Ascending aorta (tissue), 2 donors: ENCODE measurements at regions not wholly inside any gene's neighbourhood (a gene's known extent, or its start where the extent isn't known, plus 50 kb on each side); places are given as distances from the start of the nearest gene placed in this dataset.
A peak's percentile ranks its signal among the peaks of the same experiment; 100 is the strongest.

ENCODE experiments used
- DNase-seq, 2 donors: peaks; one replicate each; pipeline ENCODE4 v3.0.0-alpha.2; 2019; ENCODE audit warnings: low spot score in 2 of 2
- H3K27ac ChIP-seq, 2 donors: fragments of 200-600 bp; sonication (generic); one replicate each; pipeline ENCODE4 v1.5.1; 2016 to 2017; ENCODE audit warnings: mild to moderate bottlenecking in 1 of 2
- H3K27me3 ChIP-seq: fragments of 200-600 bp; sonication (generic); one replicate; pipeline ENCODE4 v1.5.1; 2017
- H3K36me3 ChIP-seq, 2 donors: fragments of 200-600 bp; sonication (generic); one replicate each; pipeline ENCODE4 v1.5.1; 2016
- H3K4me1 ChIP-seq, 2 donors: fragments of 200-600 bp; sonication (generic); one replicate each; pipeline ENCODE4 v1.5.1; 2016 to 2017; ENCODE audit warnings: mild to moderate bottlenecking in 1 of 2
- H3K4me3 ChIP-seq, 2 donors: fragments of 200-600 bp; sonication (generic); one replicate each; pipeline ENCODE4 v1.5.1; 2016 to 2017; ENCODE audit warnings: mild to moderate bottlenecking in 1 of 2
- H3K9me3 ChIP-seq, 2 donors: fragments of 200-600 bp; sonication (generic); one replicate each; pipeline ENCODE4 v1.5.1; 2016
- intact Hi-C: fragments of 100-400 bp; cut with DNase I; formaldehyde crosslinking; loops from one replicate; pipeline ENCODE4 v1.15.1; 2023
- TF ChIP-seq, protein P1 (sequence below), 3 experiments: fragments of 200-600 bp in 2 of 3; fragments of 450-650 bp in 1 of 3; sonication (generic) in 2 of 3; IDR thresholded peaks; one replicate each; pipeline ENCODE4 v1.5.1; 2016 to 2019; ENCODE audit warnings: antibody characterized with exemption in 3 of 3, mild to moderate bottlenecking in 1 of 3, moderate library complexity in 1 of 3

DNA sequence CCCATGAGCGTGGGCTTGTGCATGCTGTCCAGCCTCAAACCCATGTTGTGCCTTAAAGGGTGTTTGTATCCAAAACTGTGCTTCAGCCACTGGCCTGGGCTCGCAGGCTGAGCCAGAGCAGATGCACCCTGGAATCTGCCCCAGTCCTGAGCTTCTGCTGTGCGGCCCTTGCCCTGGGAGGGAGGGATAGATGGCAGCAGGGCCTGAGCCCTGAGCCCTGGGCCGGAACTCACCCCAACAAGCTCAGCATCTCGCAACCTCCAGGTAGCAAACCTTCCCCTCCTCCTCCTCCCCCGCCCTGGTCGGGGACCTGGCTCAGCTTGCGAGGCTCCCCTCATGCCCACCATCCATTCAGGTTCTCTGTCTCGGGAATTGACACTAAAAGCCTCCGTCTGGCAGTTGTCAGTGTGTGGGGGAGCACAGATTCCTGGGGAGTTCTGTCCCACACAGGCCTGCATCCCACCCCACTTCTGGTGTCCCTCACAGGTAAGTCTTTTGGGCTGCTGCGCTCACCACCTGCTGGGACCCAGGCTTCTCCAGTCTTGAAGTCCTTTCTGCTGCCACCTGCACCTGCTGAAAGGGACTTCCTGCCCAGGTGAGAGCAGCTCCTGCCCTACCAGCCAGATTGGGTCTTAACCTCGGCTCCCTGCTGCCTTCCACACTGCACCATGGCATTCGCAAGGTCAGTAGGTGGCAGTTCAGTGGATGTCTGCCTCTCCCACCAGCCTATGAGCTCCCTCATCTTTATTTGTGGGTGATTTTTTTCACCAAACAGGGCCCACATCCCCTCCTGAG, 55.2 kb upstream of the OLFM1 start:
- Histone ChIP-seq H3K36me3 (no peaks in the 10 kb centered on the region), H3K27ac (no peak overlapping the region), H3K4me3 (no peak overlapping the region), H3K4me1 (no peaks in the 10 kb centered on the region), H3K27me3 (no peaks in the 10 kb centered on the region), H3K9me3 (no peaks in the 10 kb centered on the region)
- intact Hi-C loops, result no loop called here
- TF ChIP-seq, protein P1, sequence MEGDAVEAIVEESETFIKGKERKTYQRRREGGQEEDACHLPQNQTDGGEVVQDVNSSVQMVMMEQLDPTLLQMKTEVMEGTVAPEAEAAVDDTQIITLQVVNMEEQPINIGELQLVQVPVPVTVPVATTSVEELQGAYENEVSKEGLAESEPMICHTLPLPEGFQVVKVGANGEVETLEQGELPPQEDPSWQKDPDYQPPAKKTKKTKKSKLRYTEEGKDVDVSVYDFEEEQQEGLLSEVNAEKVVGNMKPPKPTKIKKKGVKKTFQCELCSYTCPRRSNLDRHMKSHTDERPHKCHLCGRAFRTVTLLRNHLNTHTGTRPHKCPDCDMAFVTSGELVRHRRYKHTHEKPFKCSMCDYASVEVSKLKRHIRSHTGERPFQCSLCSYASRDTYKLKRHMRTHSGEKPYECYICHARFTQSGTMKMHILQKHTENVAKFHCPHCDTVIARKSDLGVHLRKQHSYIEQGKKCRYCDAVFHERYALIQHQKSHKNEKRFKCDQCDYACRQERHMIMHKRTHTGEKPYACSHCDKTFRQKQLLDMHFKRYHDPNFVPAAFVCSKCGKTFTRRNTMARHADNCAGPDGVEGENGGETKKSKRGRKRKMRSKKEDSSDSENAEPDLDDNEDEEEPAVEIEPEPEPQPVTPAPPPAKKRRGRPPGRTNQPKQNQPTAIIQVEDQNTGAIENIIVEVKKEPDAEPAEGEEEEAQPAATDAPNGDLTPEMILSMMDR (IDR thresholded peaks at IDR 0.05), result no peak
- no peak for DNase-seq

DNA sequence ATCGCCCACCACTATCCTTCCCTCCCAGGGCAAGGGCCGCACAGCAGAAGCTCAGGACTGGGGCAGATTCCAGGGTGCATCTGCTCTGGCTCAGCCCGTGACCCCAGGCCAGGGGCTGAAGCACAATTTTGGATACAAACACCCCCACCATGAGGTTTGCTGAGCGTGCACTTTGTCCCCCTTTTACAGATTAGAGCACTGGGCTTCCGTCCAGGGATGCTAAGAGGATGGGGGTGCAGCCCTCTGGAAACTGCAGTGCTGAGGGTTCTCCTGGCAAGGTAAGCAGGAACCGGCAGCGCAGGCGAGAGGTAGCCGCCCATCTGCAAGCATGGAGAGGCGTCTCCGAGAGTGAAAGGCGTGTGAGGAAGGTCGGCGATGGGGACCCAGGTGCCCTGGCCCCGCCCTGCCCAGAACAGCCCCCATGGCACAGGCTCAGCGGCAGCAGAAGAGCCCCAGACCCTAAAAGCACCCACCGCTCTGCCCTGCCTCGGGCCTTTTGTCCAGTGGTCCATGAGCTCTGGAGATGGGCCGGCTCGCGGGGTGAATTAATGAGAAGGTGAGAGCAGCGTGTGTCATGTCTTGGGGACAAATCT, 54.5 kb upstream of the OLFM1 start:
- intact Hi-C loops, result no loop called here
- TF ChIP-seq, protein P1 (IDR thresholded peaks at IDR 0.05), result no peak
- Histone ChIP-seq H3K36me3 (no peaks in the 10 kb centered on the region), H3K27ac (no peak overlapping the region), H3K4me1 (no peaks in the 10 kb centered on the region), H3K9me3 (no peaks in the 10 kb centered on the region), H3K27me3 (no peaks in the 10 kb centered on the region), H3K4me3 (no peak overlapping the region)
- DNase-seq, result peak in 1 of 2 donors; percentile 33

DNA sequence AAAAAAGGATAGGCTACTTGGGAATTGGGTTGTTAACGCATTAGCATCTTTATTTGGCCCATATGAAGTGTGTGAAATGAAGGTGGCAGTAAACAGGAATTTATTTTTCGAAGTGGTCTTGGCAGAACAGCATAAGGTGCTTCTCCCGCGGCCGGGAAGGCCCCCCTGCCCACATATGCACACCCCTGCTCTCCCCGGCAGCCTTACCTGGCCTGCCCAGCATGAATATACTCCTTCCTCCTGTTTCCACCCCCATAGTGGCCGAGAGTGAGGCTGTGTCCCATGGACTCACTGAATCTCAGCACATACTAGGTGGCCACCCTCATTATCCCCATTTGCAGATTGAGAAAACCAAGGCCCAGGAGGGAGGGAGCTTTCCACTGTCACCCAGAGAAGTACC, 54.0 kb upstream of the OLFM1 start:
- no peaks in the 10 kb centered on the region for H3K36me3 ChIP-seq
- DNase-seq, result peak in 1 of 2 donors; percentile 37

DNA sequence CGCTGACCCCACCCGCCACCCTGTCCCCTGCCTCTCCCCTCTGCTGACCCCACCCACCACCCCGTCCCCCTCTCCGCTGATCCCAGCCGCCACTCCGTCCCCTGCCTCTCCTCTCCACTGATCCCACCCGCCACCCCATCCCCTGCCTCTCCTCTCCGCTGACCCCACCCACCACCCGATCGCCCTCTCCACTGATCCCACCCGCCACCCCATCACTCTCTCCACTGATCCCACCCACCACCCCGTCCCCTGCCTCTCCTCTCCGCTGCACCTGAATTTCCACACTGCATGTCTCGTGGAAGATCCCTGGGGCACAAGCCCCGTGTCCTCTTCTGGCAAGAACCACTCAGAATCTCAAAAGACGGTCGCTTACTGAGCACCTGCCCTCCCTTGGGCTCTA, 53.4 kb upstream of the OLFM1 start:
- H3K9me3 ChIP-seq, result no peaks in the 10 kb centered on the region
- H3K36me3 ChIP-seq, result no peaks in the 10 kb centered on the region
- peak in 1 of 2 donors; percentile 13 for DNase-seq
- no peak overlapping the region for H3K4me3 ChIP-seq
- no peaks in the 10 kb centered on the region for H3K4me1 ChIP-seq
- H3K27ac ChIP-seq, result no peak overlapping the region
- intact Hi-C loops, result no loop called here
- no peaks in the 10 kb centered on the region for H3K27me3 ChIP-seq
- TF ChIP-seq, protein P1 (IDR thresholded peaks at IDR 0.05), result no peak

More for the DNA sequence above, 54.0 kb upstream of the OLFM1 start:
- H3K9me3 ChIP-seq, result no peaks in the 10 kb centered on the region
- H3K4me3 ChIP-seq, result no peak overlapping the region
- H3K27me3 ChIP-seq, result no peaks in the 10 kb centered on the region
- no peak overlapping the region for H3K27ac ChIP-seq
- H3K4me1 ChIP-seq, result no peaks in the 10 kb centered on the region
- intact Hi-C loops, result no loop called here
- TF ChIP-seq, protein P1 (IDR thresholded peaks at IDR 0.05), result no peak

DNA sequence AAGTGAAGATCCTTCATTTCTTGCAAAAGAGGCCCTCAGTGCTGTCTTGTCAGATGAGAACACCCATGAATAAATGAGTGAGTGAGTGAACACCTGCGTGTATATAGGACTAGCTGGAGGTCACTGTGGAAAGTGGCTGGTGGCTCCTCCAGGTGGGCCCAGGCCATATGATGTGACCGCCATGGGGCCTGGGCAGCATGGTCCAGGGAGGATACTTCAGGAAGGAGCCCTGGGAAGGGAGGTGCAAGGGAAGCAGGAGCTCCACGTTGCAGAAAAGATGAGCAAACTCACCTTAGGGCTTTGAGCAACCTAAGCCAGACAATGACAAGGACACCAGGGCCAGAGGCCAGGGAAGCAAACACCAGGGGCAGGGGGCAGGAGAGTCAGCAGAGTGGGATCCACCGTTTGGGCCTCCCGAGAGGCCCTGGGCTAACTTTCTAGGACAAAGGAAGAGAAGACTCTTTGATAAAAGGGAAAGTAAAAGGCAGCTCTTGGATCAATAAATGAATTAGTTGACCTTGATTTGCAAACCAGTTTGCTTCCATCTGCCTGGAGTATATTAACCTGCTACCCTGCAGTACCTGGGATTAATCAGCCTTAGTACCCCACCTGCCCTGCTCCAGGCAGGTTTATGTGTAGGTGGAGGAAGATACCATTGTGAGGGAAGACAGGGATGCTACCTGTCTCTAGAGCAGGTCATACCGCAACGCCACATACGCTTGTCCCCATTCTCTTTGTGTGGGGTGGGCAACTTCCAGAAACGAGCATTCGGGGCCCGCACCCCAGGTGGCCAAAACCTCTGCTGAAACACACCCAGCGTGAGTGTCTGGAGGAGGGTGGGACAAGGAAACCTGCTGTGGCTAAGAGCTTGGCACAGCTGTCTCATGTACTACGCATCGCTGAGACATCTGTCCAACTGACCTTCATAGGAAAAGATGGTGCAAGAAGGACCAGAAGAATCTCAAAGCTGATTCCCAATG, 51.4 kb upstream of the OLFM1 start:
- no peak overlapping the region for H3K27ac ChIP-seq

More for the DNA sequence above, 51.4 kb upstream of the OLFM1 start:
- Histone ChIP-seq H3K4me1 (no peaks in the 10 kb centered on the region), H3K4me3 (no peak overlapping the region), H3K9me3 (no peaks in the 10 kb centered on the region), H3K27me3 (no peaks in the 10 kb centered on the region), H3K36me3 (no peaks in the 10 kb centered on the region)
- intact Hi-C loops, result no loop called here
- no peak for DNase-seq
- TF ChIP-seq, protein P1 (IDR thresholded peaks at IDR 0.05), result no peak
